HCT116 (cell line): ENCODE measurements at regions not wholly inside any gene's neighbourhood (a gene's known extent, or its start where the extent isn't known, plus 50 kb on each side); places are given as distances from the start of the nearest gene placed in this dataset.

ENCODE experiments used
- ATAC-seq: fragments of 200-7000 bp; cut with Tn5 transposase; 2 replicates; pipeline ENCODE4 v1.9.1; 2020; ENCODE audit warnings: mild to moderate bottlenecking, moderate library complexity
- BruUV-seq: library from RNA; stranded (reverse); fragments of 400-500 nt; replicated peaks from 2 replicates; lab custom pipeline; 2021; lab: Mats Ljungman, UMichigan
- CTCF ChIA-PET: fragments of 300-600 bp; sonication (Branson Sonifier 250); formaldehyde crosslinking; loops from one replicate; lab custom pipeline; 2021; ENCODE audit warnings: antibody characterized with exemption; lab: Charles Lee
- POLR2A ChIA-PET: fragments of 300-600, 350-600 bp; sonication (Branson Sonifier 250); formaldehyde crosslinking; loops from one replicate; lab custom pipeline; 2021; ENCODE audit warnings: antibody characterized with exemption; lab: Charles Lee
- RAD21 ChIA-PET, 2 experiments: fragments of 300-600 bp; sonication (Branson Sonifier 250); formaldehyde crosslinking; loops; one replicate each; lab custom pipeline; 2023; ENCODE audit warnings: low total read pairs in 2 of 2; ENCODE audit not compliant: uncharacterized antibody in 2 of 2, unreplicated experiment in 2 of 2, low non-redundant PET in 1 of 2; lab: Charles Lee
- DNase-seq: peaks from one replicate; pipeline ENCODE4 v3.0.0-alpha.2; 2010; ENCODE audit warnings: low read depth, low spot score
- H2AFZ ChIP-seq: fragments of 200-600 bp; shearing (Covaris generic), sonication (generic); 2 replicates; pipeline ENCODE4 v1.6.1; 2017; ENCODE audit warnings: low read depth, mixed run types, mixed read lengths, antibody characterized with exemption, low read length; ENCODE audit not compliant: poor library complexity, severe bottlenecking
- H3K27ac ChIP-seq: 2 replicates; pipeline ENCODE4 v1.5.1; 2012; ENCODE audit warnings: low read depth, low read length
- H3K27me3 ChIP-seq: fragments of 200-600 bp; sonication (generic); 2 replicates; pipeline ENCODE4 v1.6.1; 2016; ENCODE audit warnings: mixed run types, low read length, mixed read lengths; ENCODE audit not compliant: insufficient read depth
- H3K36me3 ChIP-seq, 2 experiments: fragments of 200-500 bp in 1 of 2; fragments of 200-600 bp in 1 of 2; sonication (Bioruptor generic) in 1 of 2; sonication (generic) in 1 of 2; 2 replicates each; pipeline versions ENCODE4 v1.5.1 to v1.6.1; 2014 to 2016; ENCODE audit warnings: low read length in 2 of 2, inconsistent platforms in 1 of 2, mixed read lengths in 1 of 2, mixed run types in 1 of 2; ENCODE audit not compliant: insufficient read depth in 2 of 2, control insufficient read depth in 1 of 2
- H3K4me1 ChIP-seq, 2 experiments: fragments of 200-600 bp in 1 of 2; sonication (generic) in 1 of 2; 2 replicates each; pipeline versions ENCODE4 v1.5.1 to v1.6.1; 2012 to 2017; ENCODE audit warnings: low read length in 2 of 2, inconsistent platforms in 1 of 2, mild to moderate bottlenecking in 1 of 2, mixed read lengths in 1 of 2, mixed run types in 1 of 2, moderate library complexity in 1 of 2; ENCODE audit not compliant: insufficient read depth in 2 of 2, control insufficient read depth in 1 of 2
- H3K4me2 ChIP-seq: fragments of 200-600 bp; sonication (generic); 2 replicates; pipeline ENCODE4 v1.6.1; 2017; ENCODE audit warnings: mixed run types, low read length, mixed read lengths
- H3K4me3 ChIP-seq, 2 experiments: fragments of 200-600 bp in 1 of 2; sonication (generic) in 1 of 2; replicated peaks in 1 of 2; 2 replicates each; pipeline ENCODE4 v1.5.1; 2011 to 2016; ENCODE audit warnings: low read length in 2 of 2, control low read depth in 1 of 2, low read depth in 1 of 2, mild to moderate bottlenecking in 1 of 2, mixed read lengths in 1 of 2, mixed run types in 1 of 2
- H3K79me2 ChIP-seq: fragments of 200-600 bp; sonication (generic); 2 replicates; pipeline ENCODE4 v1.6.1; 2017; ENCODE audit warnings: mild to moderate bottlenecking, mixed run types, low read length, moderate library complexity, mixed read lengths; ENCODE audit not compliant: insufficient read depth
- H3K9ac ChIP-seq: fragments of 200-600 bp; sonication (generic); 2 replicates; pipeline ENCODE4 v1.6.1; 2016; ENCODE audit warnings: low read length, mixed read lengths
- H3K9me2 ChIP-seq: fragments of 200-600 bp; sonication (generic), shearing (Covaris generic); 2 replicates; pipeline ENCODE4 v1.6.1; 2017; ENCODE audit warnings: mixed run types, mild to moderate bottlenecking, moderate library complexity; ENCODE audit not compliant: insufficient read depth
- H3K9me3 ChIP-seq, 2 experiments: fragments of 200-500 bp in 1 of 2; fragments of 200-600 bp in 1 of 2; sonication (Bioruptor generic) in 1 of 2; sonication (generic) in 1 of 2; 2 replicates each; pipeline ENCODE4 v1.6.1; 2014 to 2017; ENCODE audit warnings: low read length in 2 of 2, mixed read lengths in 2 of 2, inconsistent platforms in 1 of 2, low read depth in 1 of 2, mild to moderate bottlenecking in 1 of 2, mixed run types in 1 of 2, moderate library complexity in 1 of 2; ENCODE audit not compliant: control insufficient read depth in 1 of 2, insufficient read depth in 1 of 2
- H4K20me1 ChIP-seq: fragments of 200-600 bp; sonication (generic), shearing (Covaris generic); 2 replicates; pipeline ENCODE4 v1.6.1; 2017; ENCODE audit warnings: mixed run types, mild to moderate bottlenecking, moderate library complexity; ENCODE audit not compliant: insufficient read depth
- CEBPB ChIP-seq: IDR thresholded peaks from 2 replicates; pipeline ENCODE4 v1.6.1; 2012; ENCODE audit warnings: low read depth
- EGR1 ChIP-seq: IDR thresholded peaks from 2 replicates; pipeline ENCODE4 v1.6.1; 2012; ENCODE audit warnings: low read depth
- ELF1 ChIP-seq: IDR thresholded peaks from 2 replicates; pipeline ENCODE4 v1.6.1; 2012; ENCODE audit warnings: low read depth, borderline replicate concordance
- EZH2 ChIP-seq: fragments of 200-600 bp; sonication (generic); IDR thresholded peaks from 2 replicates; pipeline ENCODE4 v1.6.1; 2017; ENCODE audit warnings: antibody characterized with exemption, mixed run types
- FOSL1 ChIP-seq: IDR thresholded peaks from 2 replicates; pipeline ENCODE4 v1.6.1; 2012; ENCODE audit warnings: low read depth
- JUND ChIP-seq: IDR thresholded peaks from 2 replicates; pipeline ENCODE4 v1.6.1; 2012
- MAX ChIP-seq: IDR thresholded peaks from 2 replicates; pipeline ENCODE4 v1.6.1; 2012
- POLR2A ChIP-seq: IDR thresholded peaks from 2 replicates; pipeline ENCODE4 v1.7.0; 2011; ENCODE audit warnings: borderline replicate concordance; ENCODE audit not compliant: insufficient read depth, insufficient read length; ENCODE audit errors: extremely low read depth
- POLR2AphosphoS5 ChIP-seq: IDR thresholded peaks from 2 replicates; pipeline ENCODE4 v1.6.1; 2011; ENCODE audit warnings: mild to moderate bottlenecking, low read depth, low read length, moderate library complexity
- RAD21 ChIP-seq: IDR thresholded peaks from 2 replicates; pipeline ENCODE4 v1.6.1; 2012; ENCODE audit warnings: low read depth, mild to moderate bottlenecking
- REST ChIP-seq: IDR thresholded peaks from 2 replicates; pipeline ENCODE4 v1.6.1; 2012; ENCODE audit warnings: low read depth
- SIN3A ChIP-seq: IDR thresholded peaks from 2 replicates; pipeline ENCODE4 v1.6.1; 2012; ENCODE audit warnings: low read depth
- SRF ChIP-seq: IDR thresholded peaks from 2 replicates; pipeline ENCODE4 v1.6.1; 2012; ENCODE audit warnings: low read depth
- YY1 ChIP-seq: IDR thresholded peaks from 2 replicates; pipeline ENCODE4 v1.6.1; 2011; ENCODE audit warnings: low read length, low read depth, moderate library complexity, mild to moderate bottlenecking; ENCODE audit not compliant: insufficient replicate concordance; ENCODE audit errors: extremely low read depth
- ZNF274 ChIP-seq: fragments of 200-500 bp; sonication (Bioruptor generic); IDR thresholded peaks from 2 replicates; pipeline ENCODE4 v1.6.1; 2014; ENCODE audit warnings: mild to moderate bottlenecking, low read depth, low read length, inconsistent platforms
- intact Hi-C: fragments of 100-400 bp; cut with micrococcal nuclease; formaldehyde crosslinking; loops from 2 replicates; pipeline ENCODE4 v1.10.0; 2022
- TF ChIP-seq, protein P1 (sequence below): IDR thresholded peaks from 2 replicates; pipeline ENCODE4 v1.6.1; 2012

- ChIA-PET POLR2A (no interaction called here), CTCF (no interaction called here)
- Histone ChIP-seq H3K4me1 (no peaks in the 10 kb centered on the region), H3K36me3 (no peaks in the 10 kb centered on the region), H3K4me3 (no peak overlapping the region), H3K79me2 (no peaks in the 10 kb centered on the region), H4K20me1 (no peaks in the 10 kb centered on the region), H3K9me3 (no peaks in the 10 kb centered on the region), H3K27ac (no peak overlapping the region), H3K27me3 (no peaks in the 10 kb centered on the region), H2AFZ (no peak overlapping the region), H3K9ac (no peak overlapping the region), H3K9me2 (no peaks in the 10 kb centered on the region), H3K4me2 (no peak overlapping the region)
- DNase-seq: no peak
- no peak for ATAC-seq
- BruUV-seq: no TSS peak
- intact Hi-C loops: no loop called here
- no peak for TF ChIP-seq REST
- no peak for TF ChIP-seq MAX
- no peak for TF ChIP-seq SRF
- TF ChIP-seq CEBPB: no peak
- no peak for TF ChIP-seq ZNF274
- no peak for TF ChIP-seq FOSL1
- TF ChIP-seq JUND: no peak
- TF ChIP-seq YY1: no peak
- no peak for TF ChIP-seq SIN3A
- TF ChIP-seq RAD21: no peak
- no peak for TF ChIP-seq POLR2AphosphoS5
- TF ChIP-seq ELF1: no peak
- no peak for TF ChIP-seq EZH2
- TF ChIP-seq EGR1: no peak
- TF ChIP-seq, protein P1, sequence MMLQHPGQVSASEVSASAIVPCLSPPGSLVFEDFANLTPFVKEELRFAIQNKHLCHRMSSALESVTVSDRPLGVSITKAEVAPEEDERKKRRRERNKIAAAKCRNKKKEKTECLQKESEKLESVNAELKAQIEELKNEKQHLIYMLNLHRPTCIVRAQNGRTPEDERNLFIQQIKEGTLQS: no peak
- TF ChIP-seq POLR2A: no peak
- TF ChIP-seq, all 23 proteins: peak for 0
- RAD21 ChIA-PET: no interaction called here
Observed at GRCh38 chr1:199657449-199657848, 370.1 kb upstream of the NR5A2 start.
